Endothelial cell of umbilical vein (primary cell): ENCODE measurements at regions not wholly inside any gene's neighbourhood (a gene's known extent, or its start where the extent isn't known, plus 50 kb on each side); places are given as distances from the start of the nearest gene placed in this dataset.
"Not testable (repeated sequence)": the region's sequence is repeated elsewhere in the genome, so short reads cannot be mapped to it uniquely, and the experiment has no call there.

ENCODE experiments used
- CTCF ChIP-seq, 2 donors: IDR thresholded peaks; 1 replicate in 1 of 2; 2 replicates in 1 of 2; pipeline ENCODE4 v1.5.1; 2011; ENCODE audit warnings: low read length in 2 of 2, mild to moderate bottlenecking in 2 of 2, moderate library complexity in 2 of 2, control low read depth in 1 of 2, inconsistent platforms in 1 of 2, low read depth in 1 of 2; ENCODE audit not compliant: insufficient read depth in 1 of 2; ENCODE audit errors: extremely low read depth in 1 of 2
- FOS ChIP-seq: IDR thresholded peaks from 2 replicates; pipeline ENCODE4 v1.6.1; 2011; ENCODE audit warnings: mild to moderate bottlenecking, low read length, moderate library complexity, borderline replicate concordance; ENCODE audit not compliant: insufficient read depth
- GATA2 ChIP-seq: IDR thresholded peaks from 2 replicates; pipeline ENCODE4 v1.7.0; 2011; ENCODE audit warnings: low read depth, mild to moderate bottlenecking, moderate library complexity, mixed read lengths, low read length; ENCODE audit not compliant: insufficient read length, insufficient read depth
- JUN ChIP-seq: IDR thresholded peaks from 2 replicates; pipeline ENCODE4 v1.6.1; 2011; ENCODE audit warnings: borderline replicate concordance, low read depth; ENCODE audit not compliant: insufficient read length, insufficient read depth
- MYC ChIP-seq: IDR thresholded peaks from one replicate; pipeline ENCODE4 v1.6.1; 2011; ENCODE audit warnings: mild to moderate bottlenecking, low read depth, low read length
- POLR2AphosphoS5 ChIP-seq: IDR thresholded peaks from 2 replicates; pipeline ENCODE4 v1.6.1; 2012; ENCODE audit warnings: low read depth, mild to moderate bottlenecking, control low read depth, low read length, moderate library complexity; ENCODE audit not compliant: insufficient read depth

DNA sequence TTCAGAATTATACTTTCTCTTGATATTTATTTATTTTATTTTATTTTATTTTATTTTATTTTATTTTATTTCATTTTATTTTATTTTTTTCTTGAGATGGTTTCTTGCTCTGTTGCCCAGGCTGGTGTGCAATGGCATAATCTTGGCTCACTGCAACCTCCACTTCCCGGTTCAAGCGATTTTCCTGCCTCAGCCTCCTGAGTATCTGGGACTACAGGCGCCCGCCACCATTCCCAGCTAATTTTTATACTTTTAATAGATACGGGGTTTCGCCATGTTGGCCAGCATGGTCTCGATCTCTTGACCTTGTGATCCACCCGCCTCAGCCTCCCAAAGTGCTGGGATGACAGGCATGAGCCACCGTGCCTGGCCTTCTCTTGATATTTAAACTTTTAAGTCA lies 3905.2 kb upstream of the OR11H1 start:
- not testable (repeated sequence) for TF ChIP-seq CTCF (IDR thresholded peaks at IDR 0.05; ENCODE audit: extremely low read depth in 1 of 2, insufficient read depth in 1 of 2, low read depth in 1 of 2, low read length in 2 of 2); FOS; POLR2AphosphoS5; MYC; GATA2; JUN
